Stimulated activated CD4-positive, alpha-beta T cell treated with anti-CD3 and anti-CD28 coated beads, TNF-alpha, amount 100 ng/mL, for 48 hours (primary cell): ENCODE measurements at regions not wholly inside any gene's neighbourhood (a gene's known extent, or its start where the extent isn't known, plus 50 kb on each side); places are given as distances from the start of the nearest gene placed in this dataset.

Experiments
- DNase-seq, 3 donors: peaks; one replicate each; pipeline ENCODE4 v3.0.0-alpha.2; 2020; ENCODE audit warnings: low read depth in 3 of 3

GRCh38 chr10:4733150-4733842 is 92.7 kb upstream of the AKR1E2 start:
- no peak for DNase-seq

GRCh38 chr10:4730998-4731397 is 95.0 kb upstream of the AKR1E2 start:
- DNase-seq: no peak

- DNase-seq: no peak
Observed at GRCh38 chr10:4725917-4726606, 99.9 kb upstream of the AKR1E2 start.

DNA sequence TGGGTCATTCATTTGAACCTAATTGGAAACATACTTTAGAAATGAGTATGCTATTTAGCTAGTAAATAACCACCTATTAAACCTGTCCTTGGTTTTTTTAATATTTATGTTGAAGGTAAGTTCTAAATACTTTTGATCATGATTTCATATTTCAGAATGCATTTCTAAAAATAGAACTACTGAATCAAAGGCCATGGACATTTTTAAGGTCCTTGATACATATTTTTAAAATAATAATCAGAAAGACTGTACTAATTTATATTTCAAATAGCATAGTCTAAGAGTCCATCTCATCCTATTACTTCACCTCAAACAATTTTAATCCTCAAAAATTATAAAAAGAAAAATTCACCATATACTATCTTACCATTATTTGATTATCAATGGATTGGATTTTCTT is 102.1 kb upstream of the AKR1E2 start:
- no peak for DNase-seq

DNA sequence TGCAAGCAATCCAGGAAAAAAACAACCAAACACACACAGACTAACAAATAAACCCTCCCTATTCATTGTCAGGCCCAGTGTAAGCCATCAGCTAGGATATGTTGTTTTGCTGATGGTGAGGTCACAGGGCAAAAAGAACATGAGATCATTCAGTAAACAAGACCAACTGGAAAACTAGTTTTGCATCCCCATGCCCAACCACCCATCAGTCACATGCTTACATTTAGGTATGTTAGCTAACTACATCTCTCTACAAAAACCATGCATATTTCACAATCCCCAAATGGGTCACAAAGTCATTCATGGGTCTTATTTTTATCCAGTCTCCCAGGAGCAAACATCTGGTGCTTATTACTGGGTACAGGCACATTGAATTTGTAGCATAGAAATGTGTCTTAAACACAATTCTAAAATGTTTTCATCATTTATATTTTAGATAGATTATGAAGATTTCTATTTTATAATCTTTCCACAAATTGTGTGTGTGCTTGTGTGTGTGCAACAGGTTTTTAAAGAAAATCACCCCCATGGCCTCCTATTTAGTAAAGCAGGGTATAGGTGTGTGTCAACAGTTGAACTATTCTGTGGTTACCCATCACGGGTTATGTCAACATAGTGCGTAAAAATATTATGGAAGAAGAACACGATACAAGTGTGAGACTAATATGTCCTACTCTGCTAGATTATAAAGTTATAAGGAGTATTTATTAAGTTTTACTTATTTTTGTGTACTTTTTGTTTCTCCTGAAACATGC is 103.8 kb upstream of the AKR1E2 start:
- DNase-seq: no peak

DNA sequence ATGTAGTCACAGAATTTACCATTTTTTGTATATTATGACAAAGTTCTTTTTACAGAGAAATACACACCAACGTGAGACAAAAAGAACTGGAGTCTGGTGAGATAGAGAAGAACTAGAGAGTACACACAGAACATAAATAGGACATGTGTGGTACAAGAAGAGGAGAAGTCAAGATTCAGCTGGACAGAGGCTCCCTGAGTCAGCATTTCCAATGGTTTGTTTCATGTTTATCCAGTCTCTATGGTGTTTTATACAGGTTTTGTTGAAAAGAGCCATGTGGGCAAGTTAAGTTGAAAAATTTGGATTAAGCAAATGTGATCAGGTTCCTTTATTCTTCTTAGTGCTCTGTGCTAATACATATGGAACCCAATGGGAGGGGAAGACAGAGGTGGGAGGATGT is 105.5 kb upstream of the AKR1E2 start:
- no peak for DNase-seq

GRCh38 chr10:4719671-4720070 is 106.3 kb upstream of the AKR1E2 start:
- no peak for DNase-seq

DNA sequence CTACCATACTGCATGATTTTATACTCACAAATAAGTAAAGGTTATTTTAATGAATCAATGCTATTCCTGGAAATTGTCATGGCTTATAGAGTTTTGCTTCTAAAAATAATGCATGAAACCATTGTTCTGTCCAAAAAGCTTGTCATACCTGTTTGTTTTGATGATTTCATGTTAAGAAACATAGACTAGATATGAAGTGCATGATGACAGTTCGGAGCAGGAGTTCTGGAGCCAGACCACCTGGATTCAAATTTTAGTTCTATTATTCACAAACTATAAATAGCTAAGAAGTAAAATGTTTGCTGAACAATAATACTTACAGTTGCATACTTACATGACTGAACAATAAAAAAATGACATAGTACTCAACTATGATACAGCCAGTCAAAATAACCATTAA is 107.0 kb upstream of the AKR1E2 start:
- DNase-seq: no peak

DNA sequence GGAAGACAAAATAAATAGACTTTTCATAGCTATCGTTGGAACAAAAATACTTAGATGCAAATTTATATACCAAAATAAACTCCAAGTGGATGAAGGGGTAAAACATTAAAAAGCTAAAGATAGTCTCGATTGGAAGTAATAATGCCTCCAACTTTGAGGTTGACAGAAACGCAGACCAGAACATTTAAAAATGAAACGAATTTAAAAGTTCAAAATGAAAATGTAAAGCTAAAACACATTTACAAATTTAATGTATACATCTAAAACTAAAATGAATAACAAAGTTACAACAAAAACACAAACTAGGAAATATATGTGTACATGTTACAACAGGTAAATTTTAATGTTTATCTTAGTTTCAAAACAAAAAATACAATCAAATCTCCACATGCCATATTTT is 107.5 kb upstream of the AKR1E2 start:
- DNase-seq: no peak

- DNase-seq: no peak
Observed at GRCh38 chr10:4717670-4718069, 108.3 kb upstream of the AKR1E2 start.

GRCh38 chr10:4710858-4711257 is 115.1 kb upstream of the AKR1E2 start:
- no peak for DNase-seq

DNA sequence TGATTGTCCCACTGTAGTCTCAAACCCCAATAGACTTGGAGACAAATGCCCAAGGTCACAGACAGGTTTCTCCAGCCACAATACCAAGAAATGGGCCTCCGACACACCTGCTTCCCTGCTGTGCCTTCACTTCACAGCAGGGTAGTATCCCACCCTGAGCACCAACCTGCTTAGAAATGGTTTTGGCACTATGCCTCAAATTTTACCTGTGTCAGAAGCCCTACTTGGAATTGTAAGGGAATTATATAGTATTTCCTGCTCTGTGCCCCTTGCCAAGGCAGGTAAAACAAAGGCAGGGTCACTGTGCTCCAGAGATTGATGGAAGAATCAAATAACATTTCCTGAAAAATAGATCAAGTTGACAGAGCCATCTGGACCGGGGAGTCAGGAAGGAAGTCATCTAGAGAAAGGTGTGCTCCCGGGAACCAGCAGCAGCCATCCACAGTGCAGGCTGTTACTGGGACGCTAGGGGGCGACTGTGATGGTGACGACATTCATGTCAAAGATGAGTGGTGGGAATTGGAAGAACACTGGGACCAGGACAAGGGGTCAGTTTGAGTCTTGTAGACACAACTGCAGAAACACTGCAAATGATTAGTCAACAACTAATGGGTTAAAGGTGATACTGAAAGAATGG is 117.8 kb upstream of the AKR1E2 start:
- DNase-seq: no peak

- no peak for DNase-seq
Observed at GRCh38 chr10:4707221-4707620, 118.8 kb upstream of the AKR1E2 start.

- DNase-seq: no peak
Observed at GRCh38 chr10:4704034-4704545, 121.9 kb upstream of the AKR1E2 start.

DNA sequence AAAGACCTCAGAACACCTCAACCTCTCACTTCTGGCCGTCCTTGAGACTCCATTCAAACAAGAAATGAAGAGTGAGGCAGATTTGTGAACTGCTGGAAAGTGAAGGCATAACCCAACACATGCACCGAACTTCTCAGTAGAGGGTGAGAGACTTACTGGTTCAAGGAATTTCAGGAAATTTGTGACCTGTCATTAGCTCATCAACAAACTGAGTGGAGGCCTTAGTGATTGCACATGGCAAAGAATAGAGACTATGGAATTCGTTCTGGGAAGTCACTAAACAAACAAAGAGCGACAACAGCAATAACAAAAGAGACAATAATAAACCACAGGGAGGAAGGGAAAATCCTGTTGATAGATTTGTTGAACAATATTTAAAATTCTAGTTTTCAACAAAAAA is 125.0 kb upstream of the AKR1E2 start:
- DNase-seq: no peak

DNA sequence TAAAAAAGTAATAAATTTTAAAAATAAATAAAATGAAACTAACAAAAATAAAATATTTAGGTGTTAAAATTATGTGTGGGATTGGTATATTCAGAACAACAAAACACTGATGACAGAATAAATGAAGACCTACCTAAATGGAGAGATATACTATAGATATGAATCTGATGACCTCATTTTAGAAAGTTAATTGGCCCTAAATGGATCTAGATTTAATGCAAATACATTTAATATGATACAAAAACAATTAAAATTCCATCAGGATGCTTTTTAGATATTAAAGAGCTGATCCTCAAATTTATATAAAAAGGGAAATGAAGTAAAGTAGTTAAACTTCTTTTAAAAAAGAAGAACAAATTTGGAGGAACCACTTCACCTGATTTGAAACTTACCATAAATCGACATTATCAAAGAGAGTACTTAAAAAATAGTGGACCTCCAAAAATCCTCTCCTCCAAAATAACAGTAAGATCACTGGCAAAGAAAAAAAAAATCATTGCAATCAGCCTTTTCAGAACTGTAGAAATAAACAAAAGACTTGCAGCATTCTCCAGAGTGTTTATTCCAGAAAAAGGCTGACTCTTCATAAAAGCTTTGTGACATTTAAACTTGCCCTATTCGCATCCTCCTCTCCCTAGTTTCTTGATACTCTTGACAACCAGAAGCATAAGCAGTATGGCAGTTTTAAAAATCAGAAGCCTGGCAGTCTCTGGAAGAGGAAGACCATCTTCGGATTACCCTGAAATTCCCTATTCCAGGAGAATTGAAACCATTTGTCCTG is 125.9 kb upstream of the AKR1E2 start:
- no peak for DNase-seq

DNA sequence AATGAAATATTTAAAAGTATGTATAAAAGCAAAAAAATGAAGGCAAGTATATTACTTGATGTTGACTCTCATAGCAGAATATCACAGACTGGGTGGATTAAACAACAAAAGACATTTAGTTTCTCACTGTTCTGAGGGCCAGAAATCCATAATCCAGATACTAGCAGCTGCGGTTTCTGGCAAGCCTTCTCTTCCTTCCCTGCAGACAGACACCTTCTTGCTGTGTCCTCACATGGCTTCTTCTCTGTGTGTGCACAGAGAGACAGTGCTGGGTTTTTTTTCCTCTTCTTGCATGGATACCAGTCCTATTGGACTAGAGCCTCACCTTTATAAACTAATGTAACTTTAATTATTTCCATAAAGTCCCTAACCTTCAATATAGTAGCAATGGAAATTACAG is 127.9 kb upstream of the AKR1E2 start:
- no peak for DNase-seq

DNA sequence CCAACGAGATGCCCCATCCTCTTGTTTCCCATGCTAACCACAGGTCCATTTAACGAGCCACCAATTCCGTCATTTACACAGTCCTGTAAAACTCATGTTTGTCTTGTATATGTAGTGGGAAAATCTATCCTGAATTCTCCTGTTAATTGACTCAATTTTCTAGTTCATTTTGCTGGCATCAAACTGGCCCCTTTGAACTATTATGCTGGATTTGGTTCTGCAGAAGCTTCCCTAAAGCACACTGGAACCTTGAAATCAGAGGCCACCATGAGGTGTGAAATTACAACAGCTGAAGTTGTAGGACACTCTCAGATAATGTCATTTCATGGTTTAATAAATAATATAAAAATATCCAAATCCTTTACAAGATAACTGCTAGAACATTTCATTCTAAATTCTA is 129.8 kb upstream of the AKR1E2 start:
- DNase-seq: no peak

DNA sequence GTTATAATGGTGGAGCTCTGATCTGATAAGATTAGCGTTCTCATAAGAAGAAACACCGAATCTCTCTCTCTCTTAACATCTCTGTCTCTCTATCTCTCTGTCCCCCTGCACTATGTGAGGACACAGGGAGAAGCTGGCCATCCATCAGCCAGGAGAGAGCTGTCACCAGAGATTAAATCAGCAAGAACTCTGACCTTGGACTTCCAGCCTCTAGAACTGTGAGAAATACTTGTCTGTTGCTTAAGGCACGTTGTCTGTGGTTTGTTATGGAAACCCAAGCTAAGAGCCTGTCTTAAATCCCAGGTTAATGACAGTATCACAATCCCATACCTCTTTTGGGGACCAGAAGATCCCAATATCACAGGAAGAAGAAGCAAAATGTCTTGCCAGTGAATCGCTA is 132.0 kb upstream of the AKR1E2 start:
- DNase-seq: no peak

DNA sequence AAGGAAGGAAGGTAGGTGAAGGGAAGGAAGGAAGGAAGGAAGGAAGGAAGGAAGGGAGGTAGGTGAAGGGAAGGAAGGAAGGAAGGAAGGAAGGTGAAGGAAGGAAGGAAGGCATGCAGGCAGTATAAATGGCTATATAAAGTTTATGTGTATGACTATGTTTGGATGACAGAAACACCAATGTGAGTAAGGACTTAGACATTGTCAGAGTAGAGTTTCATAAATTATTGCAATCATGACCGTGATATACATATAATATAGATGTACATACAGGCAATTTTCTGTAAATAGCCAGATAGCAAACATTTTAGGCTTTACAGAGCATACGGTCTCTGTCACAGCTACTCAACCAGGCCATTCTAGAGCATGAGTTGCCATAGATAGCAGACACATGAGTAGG is 133.8 kb upstream of the AKR1E2 start:
- DNase-seq: no peak

DNA sequence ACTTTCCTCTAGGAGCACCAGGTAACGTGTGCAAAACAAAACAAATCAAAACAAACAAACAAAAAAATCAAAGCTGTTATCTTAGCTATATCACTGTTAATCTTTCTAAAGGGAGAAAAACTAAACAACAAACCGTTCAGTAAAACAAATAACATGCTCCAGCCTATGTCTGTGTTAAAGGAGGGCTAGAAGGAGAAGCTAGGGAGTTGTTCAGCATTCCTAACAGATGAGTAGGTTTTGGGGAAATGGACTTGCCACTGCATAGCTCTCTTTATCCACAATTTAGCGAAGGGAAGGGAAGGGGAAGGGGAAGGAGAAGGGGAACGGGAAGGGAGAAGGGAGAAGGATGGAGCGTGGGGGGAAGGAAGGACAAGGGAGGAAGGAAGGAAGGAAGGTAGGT is 134.2 kb upstream of the AKR1E2 start:
- DNase-seq: no peak

DNA sequence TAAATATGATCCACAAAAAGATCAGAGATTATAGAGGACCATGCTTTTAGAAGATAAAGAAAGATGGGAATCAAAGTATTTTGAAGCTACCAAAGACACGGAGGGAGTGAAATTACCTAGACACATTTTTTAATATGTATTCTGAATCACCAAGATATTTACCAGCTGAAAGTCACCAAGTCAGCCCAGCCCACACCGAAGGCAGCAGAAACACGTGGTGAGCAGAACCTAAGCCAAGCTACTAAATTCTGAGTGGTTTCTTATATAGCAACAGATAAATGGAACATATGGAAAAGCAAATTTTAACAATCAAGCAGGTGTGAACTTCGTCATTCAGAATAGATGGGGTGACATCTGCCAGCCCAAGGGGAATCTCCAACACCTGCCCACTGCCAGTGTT is 134.7 kb upstream of the AKR1E2 start:
- no peak for DNase-seq
